Activated CD4-positive, alpha-beta T cell treated with anti-CD3 and anti-CD28 coated beads for 48 hours (primary cell): ENCODE measurements at regions not wholly inside any gene's neighbourhood (a gene's known extent, or its start where the extent isn't known, plus 50 kb on each side); places are given as distances from the start of the nearest gene placed in this dataset.

Source experiments
- DNase-seq: peaks from one replicate; pipeline ENCODE4 v3.0.0-alpha.2; 2020

DNA sequence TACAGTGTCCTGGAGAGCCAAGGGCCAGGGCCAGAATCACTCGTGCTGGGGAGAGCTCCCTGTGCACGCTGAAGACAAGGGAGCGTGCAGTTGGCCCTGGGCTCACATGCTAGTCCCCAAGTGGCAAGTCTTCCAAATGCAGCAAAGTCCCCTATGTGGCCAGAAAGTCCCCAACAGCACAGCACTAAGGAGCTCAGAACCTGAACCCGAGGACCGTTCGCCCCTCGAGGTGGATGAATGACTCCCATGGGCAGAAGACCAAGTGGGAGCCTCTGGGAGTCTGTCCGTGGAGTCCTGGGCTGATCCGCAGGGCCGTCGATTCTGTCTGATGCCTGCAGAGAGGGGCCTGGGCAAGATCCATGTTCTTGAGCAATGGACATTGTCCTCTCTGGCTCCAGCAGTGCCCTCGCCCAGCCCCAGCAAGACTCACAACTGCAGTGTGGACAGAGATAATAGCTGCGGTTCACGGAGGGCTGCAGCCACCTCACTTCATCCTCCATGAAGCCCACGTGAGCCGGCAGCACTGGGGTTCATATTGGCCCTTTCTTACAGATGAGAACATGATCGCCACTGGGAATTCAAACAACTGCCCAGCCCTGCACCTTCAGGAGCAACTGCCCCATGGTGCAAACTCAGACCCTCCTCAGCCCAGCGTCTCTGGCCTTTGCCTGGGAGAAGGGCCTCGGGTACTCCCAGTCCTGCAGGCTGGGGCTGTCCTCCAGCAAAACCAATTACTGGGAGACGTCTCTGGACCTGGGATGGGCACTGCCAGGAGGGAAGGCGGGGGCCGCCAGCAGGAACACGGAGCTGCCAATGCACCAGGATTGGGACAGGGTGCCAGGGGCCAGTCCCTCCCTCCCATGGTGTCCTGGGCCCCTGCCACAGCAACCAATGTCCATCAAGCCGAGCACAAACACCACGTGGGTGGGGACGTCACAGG lies 243.7 kb downstream of the NPHP4 start:
- no peak for DNase-seq

DNA sequence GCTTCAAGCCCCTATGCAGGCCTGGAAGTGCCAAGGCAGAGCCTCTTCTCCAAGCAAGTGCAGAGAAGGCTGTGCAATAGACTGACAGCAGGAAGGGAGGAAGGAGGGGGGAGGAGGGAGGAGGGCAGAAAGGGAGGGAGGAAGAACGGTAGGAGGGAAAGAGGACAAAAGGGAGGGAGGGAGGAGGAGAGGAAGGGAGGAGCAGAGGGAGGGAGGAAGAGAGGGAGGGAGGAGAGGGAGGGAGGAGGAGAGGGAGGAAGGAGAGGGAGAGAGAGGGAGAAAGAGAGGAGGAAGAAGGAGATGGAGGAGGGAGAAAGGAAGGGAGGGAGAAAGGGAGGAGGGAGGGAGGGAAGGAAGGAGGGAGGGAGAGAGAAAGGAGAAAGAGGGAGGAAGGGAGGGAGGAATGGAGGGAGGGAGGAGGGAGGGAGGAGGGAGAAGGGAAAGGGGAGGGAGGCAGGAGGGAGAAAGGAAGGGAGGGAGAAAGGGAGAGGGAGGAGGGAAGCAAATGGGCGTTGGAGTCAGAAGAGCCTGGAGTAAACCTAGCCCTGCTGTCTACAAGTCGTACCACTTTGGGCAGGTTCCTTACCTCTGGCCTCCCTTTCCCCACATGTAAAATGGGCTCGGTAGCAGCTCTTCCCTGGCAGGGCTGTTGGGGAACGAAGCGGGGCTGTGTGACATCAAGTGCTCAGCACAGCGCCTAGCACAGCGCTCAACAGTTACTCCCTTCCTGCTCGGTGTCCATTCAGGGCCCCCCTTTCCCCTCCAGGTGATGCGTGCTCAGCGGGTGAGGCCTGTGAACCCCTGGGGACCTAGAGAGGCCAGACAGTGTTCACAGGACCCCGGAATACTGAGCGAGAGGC lies 244.6 kb downstream of the NPHP4 start:
- no peak for DNase-seq

GRCh38 chr1:5746611-5747425 lies 245.4 kb downstream of the NPHP4 start:
- no peak for DNase-seq

GRCh38 chr1:5745800-5746610 lies 246.2 kb downstream of the NPHP4 start:
- peak; percentile 70 for DNase-seq

GRCh38 chr1:5744911-5745799 lies 247.1 kb downstream of the NPHP4 start:
- no peak for DNase-seq

GRCh38 chr1:5744341-5744740 lies 247.9 kb downstream of the NPHP4 start:
- no peak for DNase-seq

- DNase-seq = no peak
Observed at GRCh38 chr1:5743435-5744095, 248.7 kb downstream of the NPHP4 start.

DNA sequence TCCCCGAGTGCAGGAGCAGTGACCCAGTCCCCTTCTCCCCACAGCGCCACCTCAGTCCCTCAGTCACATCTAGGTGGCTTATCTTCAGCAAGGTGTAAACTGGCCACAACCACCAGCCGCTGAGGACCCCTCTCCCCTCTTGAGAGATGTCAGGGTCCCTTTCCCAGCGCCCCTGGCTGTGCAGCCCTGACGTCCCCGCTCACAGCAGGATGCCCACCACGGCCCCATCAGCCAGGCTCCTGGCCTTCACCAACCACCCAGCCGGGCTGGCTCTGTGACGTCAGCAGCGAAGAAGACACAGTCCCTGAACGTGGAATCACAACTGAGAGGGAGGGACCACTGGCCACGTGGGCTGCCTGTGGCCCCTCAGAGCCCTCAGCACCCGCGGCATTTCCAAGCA lies 249.4 kb downstream of the NPHP4 start:
- no peak for DNase-seq

GRCh38 chr1:5742032-5742431 lies 250.2 kb downstream of the NPHP4 start:
- no peak for DNase-seq

DNA sequence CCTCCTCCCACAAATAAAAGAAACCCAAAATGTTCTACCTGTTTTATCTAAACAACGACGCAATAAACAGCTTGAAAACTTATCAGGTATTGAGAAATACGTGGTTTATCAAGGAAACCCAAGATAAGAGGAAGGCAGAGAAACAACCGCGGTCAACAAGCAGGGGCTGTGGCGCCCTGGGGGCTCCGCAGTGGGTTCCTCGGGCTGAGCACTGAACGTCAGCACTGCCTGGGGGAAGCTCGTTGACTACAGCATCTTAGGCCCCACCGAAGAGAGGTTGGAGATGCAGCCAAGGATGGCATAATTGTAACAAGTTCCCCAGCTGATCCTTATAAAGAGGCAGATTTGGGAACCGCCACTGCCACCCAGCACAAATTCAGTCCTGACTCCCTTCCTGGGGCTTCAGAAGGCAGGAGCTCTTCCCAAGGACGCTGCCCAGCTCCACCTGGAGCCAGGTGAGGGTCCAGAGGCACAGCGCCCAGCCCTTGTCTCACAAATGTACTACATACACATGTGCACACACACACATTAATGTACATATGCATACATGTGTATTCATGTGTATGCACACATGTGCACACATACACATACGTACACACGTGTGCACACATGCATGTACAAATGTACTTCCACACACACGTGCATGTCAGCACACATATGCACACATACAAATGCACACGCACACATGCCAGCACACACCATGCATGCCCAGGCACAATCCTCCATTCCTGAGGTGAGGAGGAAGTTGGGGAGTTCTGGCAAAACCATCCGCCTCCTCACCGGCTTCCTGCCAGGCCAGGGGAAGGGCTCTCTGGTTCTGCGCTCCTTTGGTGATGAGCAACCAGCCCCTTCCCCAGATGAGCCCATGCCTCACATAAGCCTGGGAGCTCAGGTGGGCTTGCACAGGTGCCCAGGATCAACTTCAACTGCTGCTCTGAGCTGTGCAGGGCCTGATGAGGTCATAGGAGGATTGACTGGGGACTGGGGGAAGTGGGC lies 251.1 kb downstream of the NPHP4 start:
- DNase-seq = no peak

DNA sequence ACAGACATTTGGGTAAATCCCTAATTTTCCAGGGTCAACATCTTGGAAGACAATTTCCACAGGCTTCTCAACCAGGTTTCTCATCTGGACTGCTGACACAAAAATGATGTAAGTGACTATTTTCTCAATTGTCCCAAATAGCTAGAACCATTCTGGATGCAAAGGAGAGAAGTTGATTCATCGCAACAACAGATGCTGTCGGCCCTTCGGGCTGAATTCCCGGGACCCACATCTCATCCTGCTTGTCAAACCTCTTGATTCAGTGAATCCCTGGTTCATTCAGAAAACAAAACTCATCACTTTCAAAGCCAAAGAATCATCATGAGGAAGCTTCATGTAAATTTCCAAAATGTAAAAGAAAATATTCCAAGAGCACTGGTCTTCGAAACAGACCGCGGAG lies 251.8 kb downstream of the NPHP4 start:
- no peak for DNase-seq

DNA sequence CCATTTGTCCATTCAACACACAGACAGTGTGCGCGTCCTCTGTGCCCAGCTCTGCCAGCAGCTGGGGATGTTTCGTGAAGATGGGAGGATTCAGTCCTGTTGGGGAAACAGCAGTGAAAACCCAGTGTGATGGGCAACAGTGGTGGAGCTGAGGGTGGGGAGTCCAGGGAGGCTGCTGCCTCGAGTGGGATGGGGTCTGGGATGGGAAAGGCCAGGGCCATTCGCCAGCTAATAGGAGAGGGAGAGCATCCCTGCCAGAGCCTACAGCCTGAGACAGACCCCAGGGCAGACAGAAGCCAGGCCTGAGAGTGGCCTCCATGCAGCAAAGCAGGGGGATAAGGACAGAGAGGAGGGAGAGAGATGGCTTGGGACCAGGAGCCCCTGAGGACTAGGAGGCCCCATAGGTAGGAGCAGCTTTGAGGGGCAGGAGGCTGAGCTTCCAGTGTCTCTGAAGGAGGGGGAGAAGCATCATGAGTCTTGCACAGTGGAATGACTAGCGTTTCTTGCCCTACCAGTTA lies 252.6 kb downstream of the NPHP4 start:
- no peak for DNase-seq

DNA sequence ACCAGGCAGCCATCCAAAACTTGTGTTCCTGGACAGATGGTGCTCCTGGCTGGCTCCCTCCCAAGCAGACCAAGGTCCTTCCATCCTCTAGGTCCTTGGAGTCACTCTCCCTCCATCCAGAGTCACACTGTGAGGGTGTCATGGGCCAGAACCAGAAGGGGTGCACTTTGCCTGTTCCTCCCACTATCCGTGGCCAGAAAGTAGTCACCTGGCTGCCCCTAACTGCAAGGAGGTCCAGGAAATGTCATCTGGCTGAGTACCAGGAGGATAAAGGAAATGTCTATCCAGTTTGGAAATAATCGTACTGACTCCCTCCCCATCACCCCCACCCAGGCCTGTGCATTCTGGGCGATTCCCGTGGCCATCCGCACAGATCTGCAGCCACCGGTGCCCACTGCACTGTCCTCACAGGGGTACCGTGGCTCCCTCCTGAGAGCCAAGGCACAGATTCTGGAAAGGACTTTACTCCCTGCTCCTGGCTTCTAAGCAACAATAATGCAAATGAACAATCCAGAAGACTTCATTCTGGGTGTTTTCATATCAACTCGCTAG lies 253.2 kb downstream of the NPHP4 start:
- no peak for DNase-seq

DNA sequence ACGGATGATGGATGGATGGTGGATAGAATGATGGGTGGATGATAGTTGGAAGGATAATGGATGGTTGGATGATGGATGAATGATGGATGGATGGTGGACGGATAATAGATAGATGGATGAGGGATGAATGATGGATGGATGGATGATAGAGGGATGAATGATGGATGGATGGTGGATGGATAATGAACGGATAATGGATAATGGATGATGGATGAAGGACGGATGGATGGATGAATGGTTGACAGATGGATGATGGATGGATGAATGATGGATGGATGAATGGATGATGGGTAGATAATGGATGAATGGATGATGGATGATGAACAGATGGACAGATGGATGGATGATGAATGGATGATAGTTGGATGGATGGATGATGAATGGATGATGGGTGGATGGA lies 255.1 kb downstream of the NPHP4 start:
- DNase-seq = no peak

GRCh38 chr1:5734996-5735395 lies 257.2 kb downstream of the NPHP4 start:
- no peak for DNase-seq

- DNase-seq = no peak
Observed at GRCh38 chr1:5734414-5734813, 257.8 kb downstream of the NPHP4 start.

GRCh38 chr1:5733596-5733995 lies 258.6 kb downstream of the NPHP4 start:
- DNase-seq = no peak

DNA sequence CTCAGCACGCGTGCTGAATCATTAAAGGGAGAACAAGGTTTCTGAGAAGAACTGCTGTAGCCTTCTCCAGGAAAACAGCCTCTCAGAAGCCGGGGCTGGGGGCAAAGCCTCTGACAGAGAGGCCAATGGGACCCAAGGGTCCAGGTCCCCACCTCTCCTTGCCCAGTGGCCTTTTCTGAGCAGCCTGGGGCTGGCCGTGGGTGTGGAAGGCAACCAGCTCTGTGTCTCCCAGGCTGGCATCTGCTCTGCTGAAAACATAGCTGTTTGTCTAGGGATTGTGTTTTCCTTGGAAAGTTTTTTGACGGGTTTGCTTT lies 261.2 kb downstream of the NPHP4 start:
- no peak for DNase-seq
